ENCODE measurements at regions not wholly inside any gene's neighbourhood (a gene's known extent, or its start where the extent isn't known, plus 50 kb on each side); places are given as distances from the start of the nearest gene placed in this dataset.

- H3K9me3 ChIP-seq (ENCODE audit: insufficient read depth in 2 of 2, low read depth in 1 of 2, low read length in 1 of 2): no peaks in the 10 kb centered on the region
- H3K27ac ChIP-seq (ENCODE audit: low read depth, low read length): no peak overlapping the region
- H3K36me3 ChIP-seq (ENCODE audit: control insufficient read depth in 2 of 4, insufficient read depth in 4 of 4, low read length in 3 of 4): no peaks in the 10 kb centered on the region
- H2AFZ ChIP-seq (ENCODE audit: low read length): no peak overlapping the region
- ChIA-PET POLR2A (ENCODE audit: partially characterized antibody) (interaction anchor here (0.5 kb wide), 1 partner anchor 1367 kb away, joined by 3 read pairs; no protein-coding TSS in a partner anchor), CTCF (ENCODE audit: partially characterized antibody) (no interaction called here)
- H4K5ac ChIP-seq (ENCODE audit: insufficient read length, low read depth, low read length): no peak overlapping the region
- no peak overlapping the region for H2BK5ac ChIP-seq (ENCODE audit: low read depth, low read length)
- H2AK5ac ChIP-seq (ENCODE audit: low read depth, low read length): no peak overlapping the region
- H3K4me3 ChIP-seq (ENCODE audit: extremely low read depth in 1 of 4, insufficient read depth in 2 of 4, low read depth in 3 of 4, low read length in 4 of 4): no peak overlapping the region
- no peak overlapping the region for H3K23ac ChIP-seq (ENCODE audit: insufficient read length)
- H4K91ac ChIP-seq (replicated peaks; ENCODE audit: insufficient read length, low read length): no peak overlapping the region
- no peaks in the 10 kb centered on the region for H3K79me1 ChIP-seq (ENCODE audit: low read depth, low read length)
- H4K20me1 ChIP-seq (replicated peaks in 1 of 2; ENCODE audit: control insufficient read depth in 1 of 2, insufficient read depth in 2 of 2, low read length in 2 of 2): no peaks in the 10 kb centered on the region
- H3K4me1 ChIP-seq (replicated peaks in 1 of 4; ENCODE audit: control insufficient read depth in 3 of 4, insufficient read depth in 4 of 4, low read length in 3 of 4): no peaks in the 10 kb centered on the region
- no peak overlapping the region for H2BK15ac ChIP-seq (ENCODE audit: low read length)
- no peak for FAIRE-seq
- H3K56ac ChIP-seq (replicated peaks; ENCODE audit: insufficient read length, low read depth, low read length): no peak overlapping the region
- no peak overlapping the region for H3K4me2 ChIP-seq (ENCODE audit: insufficient read depth in 1 of 2, low read depth in 2 of 2, low read length in 2 of 2)
- H3K18ac ChIP-seq (ENCODE audit: extremely low read depth, low read length): no peak overlapping the region
- H2BK12ac ChIP-seq (ENCODE audit: low read depth, low read length): no peak overlapping the region
- H3K9ac ChIP-seq (replicated peaks in 1 of 4; ENCODE audit: extremely low read depth in 1 of 4, low read depth in 3 of 4, low read length in 3 of 4): no peak overlapping the region
- H2BK20ac ChIP-seq (ENCODE audit: low read length): no peak overlapping the region
- H4K8ac ChIP-seq (ENCODE audit: extremely low read depth, insufficient read depth, low read length): no peak overlapping the region
- DNase-seq (ENCODE audit: low read depth in 1 of 2, low spot score in 2 of 2): no peak
- no peaks in the 10 kb centered on the region; the same call in 1 of the 2 replicates for H3K23me2 ChIP-seq (ENCODE audit: low read depth, low read length)
- H3K14ac ChIP-seq (ENCODE audit: insufficient read length): no peak overlapping the region
- no peaks in the 10 kb centered on the region for H3K79me2 ChIP-seq (ENCODE audit: control insufficient read depth in 1 of 2, insufficient read depth in 2 of 2, low read length in 2 of 2)
- H3K27me3 ChIP-seq (replicated peaks in 1 of 4; ENCODE audit: control insufficient read depth in 3 of 4, extremely low read depth in 1 of 4, insufficient read depth in 3 of 4, low read length in 3 of 4): no peaks in the 10 kb centered on the region
- 90% methylated on average over 3 of the region's 3 CpGs; no CpG with 5 or more reads in 1 of the 2 experiments for WGBS, 2 experiments (ENCODE audit: extremely low coverage in 1 of 2, insufficient coverage in 1 of 2, insufficient read length in 1 of 2, insufficient replicate concordance in 2 of 2, low coverage in 1 of 2, low lambda C conversion rate in 2 of 2, missing lambda C conversion rate in 1 of 2)
- no peak overlapping the region for H3K4ac ChIP-seq (replicated peaks; ENCODE audit: insufficient read length, low read depth, low read length)
- H2BK120ac ChIP-seq (replicated peaks; ENCODE audit: low read depth, low read length): no peak overlapping the region
- TF ChIP-seq ATF2 (IDR thresholded peaks at IDR 0.05; ENCODE audit: low read length) (no peak), CBX5 (IDR thresholded peaks at IDR 0.05; ENCODE audit: low read depth, low read length) (no peak), MAX (IDR thresholded peaks at IDR 0.05) (no peak)
These were observed 560.0 kb downstream of the CCDC85A start for GRCh38 chr2:56743807-56744206.

All from H1 (cell line).